ENCODE measurements at regions not wholly inside any gene's neighbourhood (a gene's known extent, or its start where the extent isn't known, plus 50 kb on each side); places are given as distances from the start of the nearest gene placed in this dataset.

- no peak for TF ChIP-seq REST (tag by site-specific recombination; IDR thresholded peaks at IDR 0.05)
- no peak for TF ChIP-seq ZNF121 (tag by site-specific recombination; IDR thresholded peaks at IDR 0.05)
- TF ChIP-seq GLI4 (tag by site-specific recombination; IDR thresholded peaks at IDR 0.05), result no peak
- TF ChIP-seq ZNF18 (tag by site-specific recombination; IDR thresholded peaks at IDR 0.05), result no peak
- no peak for TF ChIP-seq CTCF (tag by site-specific recombination; IDR thresholded peaks at IDR 0.05)
- no peak for TF ChIP-seq PRDM10 (tag by site-specific recombination; IDR thresholded peaks at IDR 0.05)
- TF ChIP-seq ZNF280C (tag by site-specific recombination; IDR thresholded peaks at IDR 0.05), result no peak
- TF ChIP-seq TCF7L2 (IDR thresholded peaks at IDR 0.05; ENCODE audit: borderline replicate concordance, low read depth, low read length), result no peak
- TF ChIP-seq ZNF37A (tag by site-specific recombination; IDR thresholded peaks at IDR 0.05), result no peak
- no peak for TF ChIP-seq ZXDB (tag by site-specific recombination; IDR thresholded peaks at IDR 0.05)
These were observed 78.5 kb upstream of the PTPRM start for GRCh38 chr18:7488571-7488970.

Data from HEK293 (cell line).